IMR-90 (cell line): ENCODE measurements at regions not wholly inside any gene's neighbourhood (a gene's known extent, or its start where the extent isn't known, plus 50 kb on each side); places are given as distances from the start of the nearest gene placed in this dataset.

Experiments used
- ATAC-seq: fragments of 200-7000 bp; cut with Tn5 transposase; 2 replicates; pipeline ENCODE4 v1.9.1; 2020; ENCODE audit warnings: low read depth, mild to moderate bottlenecking, moderate library complexity
- BruUV-seq: library from RNA; stranded (reverse); fragments of 400-500 nt; replicated peaks from 2 replicates; lab custom pipeline; 2021; lab: Mats Ljungman, UMichigan
- CTCF ChIA-PET: fragments of 300-600 bp; formaldehyde crosslinking; extraction: SDS; loops from one replicate; lab custom pipeline; 2021; ENCODE audit warnings: antibody characterized with exemption; lab: Yijun Ruan, JAX
- POLR2A ChIA-PET: fragments of 300-600 bp; sonication (Branson Sonifier 250); formaldehyde crosslinking; loops from one replicate; lab custom pipeline; 2022; ENCODE audit warnings: antibody characterized with exemption; ENCODE audit not compliant: unreplicated experiment; lab: Charles Lee
- DNase-seq: peaks from one replicate; pipeline ENCODE4 v3.0.0; 2013
- H2AFZ ChIP-seq: replicated peaks from 2 replicates; pipeline ENCODE3; 2013; ENCODE audit warnings: low read length, mild to moderate bottlenecking; ENCODE audit not compliant: poor library complexity
- H2AK5ac ChIP-seq: 2 replicates; pipeline ENCODE4 v1.6.1; 2013; ENCODE audit warnings: low read depth, low read length, inconsistent platforms
- H2AK9ac ChIP-seq: replicated peaks from 2 replicates; pipeline ENCODE3; 2013; ENCODE audit warnings: mild to moderate bottlenecking, low read depth, low read length, moderate library complexity; ENCODE audit not compliant: poor library complexity
- H2BK120ac ChIP-seq: 2 replicates; pipeline ENCODE4 v1.6.1; 2013; ENCODE audit warnings: low read depth, low read length, inconsistent platforms
- H2BK15ac ChIP-seq: 3 replicates; pipeline ENCODE4 v1.6.1; 2013; ENCODE audit warnings: low read depth, low read length, inconsistent platforms
- H2BK20ac ChIP-seq: 2 replicates; pipeline ENCODE4 v1.6.1; 2013; ENCODE audit warnings: low read depth, mild to moderate bottlenecking, inconsistent platforms, low read length, moderate library complexity
- H2BK5ac ChIP-seq: 2 replicates; pipeline ENCODE4 v1.6.1; 2013; ENCODE audit warnings: mild to moderate bottlenecking, low read depth, low read length, inconsistent platforms; ENCODE audit not compliant: poor library complexity, severe bottlenecking
- H3K14ac ChIP-seq: replicated peaks from 2 replicates; pipeline ENCODE4 v1.6.1; 2013; ENCODE audit warnings: low read depth, low read length, inconsistent platforms
- H3K18ac ChIP-seq: 2 replicates; pipeline ENCODE4 v1.6.1; 2013; ENCODE audit warnings: low read depth, low read length, control low read depth
- H3K23ac ChIP-seq: 2 replicates; pipeline ENCODE4 v1.6.1; 2013; ENCODE audit warnings: low read depth, low read length, inconsistent platforms
- H3K27ac ChIP-seq: 2 replicates; pipeline ENCODE4 v1.5.1; 2013; ENCODE audit warnings: mild to moderate bottlenecking, control low read depth, low read length; ENCODE audit not compliant: insufficient read depth
- H3K27me3 ChIP-seq: 2 replicates; pipeline ENCODE4 v1.6.1; 2013; ENCODE audit warnings: low read length; ENCODE audit not compliant: control insufficient read depth, insufficient read depth
- H3K36me3 ChIP-seq: 2 replicates; pipeline ENCODE4 v1.6.1; 2013; ENCODE audit warnings: low read length, mixed read lengths; ENCODE audit not compliant: control insufficient read depth, insufficient read depth
- H3K4ac ChIP-seq: 2 replicates; pipeline ENCODE4 v1.6.1; 2013; ENCODE audit warnings: low read depth, low read length, inconsistent platforms
- H3K4me1 ChIP-seq: 2 replicates; pipeline ENCODE4 v1.6.1; 2013; ENCODE audit warnings: low read length, mixed read lengths; ENCODE audit not compliant: control insufficient read depth, insufficient read depth
- H3K4me2 ChIP-seq: 2 replicates; pipeline ENCODE4 v1.6.1; 2013; ENCODE audit warnings: low read depth, mild to moderate bottlenecking, control low read depth, low read length, moderate library complexity
- H3K4me3 ChIP-seq: 2 replicates; pipeline ENCODE4 v1.5.1; 2013; ENCODE audit warnings: low read depth, mild to moderate bottlenecking, control low read depth, low read length, moderate library complexity; ENCODE audit not compliant: insufficient read depth
- H3K56ac ChIP-seq: 2 replicates; pipeline ENCODE4 v1.6.1; 2013; ENCODE audit warnings: low read length, inconsistent platforms; ENCODE audit not compliant: insufficient read depth; ENCODE audit errors: extremely low read depth
- H3K79me1 ChIP-seq, 2 experiments: 2 replicates each; pipeline ENCODE4 v1.6.1; 2013; ENCODE audit warnings: low read length in 2 of 2, inconsistent platforms in 1 of 2, low read depth in 1 of 2
- H3K9ac ChIP-seq: 2 replicates; pipeline ENCODE4 v1.6.1; 2013; ENCODE audit warnings: low read depth, low read length, control low read depth
- H3K9me1 ChIP-seq: 2 replicates; pipeline ENCODE4 v1.6.1; 2013; ENCODE audit warnings: low read length, inconsistent platforms; ENCODE audit not compliant: insufficient read depth
- H3K9me3 ChIP-seq: 2 replicates; pipeline ENCODE4 v1.6.1; 2013; ENCODE audit warnings: low read length; ENCODE audit not compliant: control insufficient read depth, insufficient read depth
- H4K20me1 ChIP-seq: 2 replicates; pipeline ENCODE4 v1.6.1; 2013; ENCODE audit warnings: low read length, inconsistent platforms; ENCODE audit not compliant: insufficient read depth
- H4K5ac ChIP-seq: 2 replicates; pipeline ENCODE4 v1.6.1; 2013; ENCODE audit warnings: mild to moderate bottlenecking, low read depth, low read length, control low read depth
- H4K8ac ChIP-seq, 2 experiments: 2 replicates each; pipeline ENCODE4 v1.6.1; 2013; ENCODE audit warnings: low read depth in 2 of 2, low read length in 2 of 2, control low read depth in 1 of 2, inconsistent platforms in 1 of 2
- H4K91ac ChIP-seq: 2 replicates; pipeline ENCODE4 v1.6.1; 2013; ENCODE audit warnings: low read depth, low read length, inconsistent platforms; ENCODE audit not compliant: insufficient read depth
- BHLHE40 ChIP-seq: fragments of 150-350 bp; IDR thresholded peaks from 2 replicates; pipeline ENCODE4 v1.6.1; 2016; ENCODE audit warnings: mild to moderate bottlenecking, low read depth, low read length
- CHD1 ChIP-seq: IDR thresholded peaks from 2 replicates; pipeline ENCODE4 v1.6.1; 2012; ENCODE audit warnings: low read depth, low read length, improper control_type of control experiment
- CTCF ChIP-seq: conservative IDR thresholded peaks from 2 replicates; pipeline ENCODE4 v1.5.1; 2012; ENCODE audit warnings: mild to moderate bottlenecking, low read depth, low read length, improper control_type of control experiment
- ELK1 ChIP-seq: fragments of 150-350 bp; IDR thresholded peaks from 2 replicates; pipeline ENCODE4 v1.6.1; 2016; ENCODE audit warnings: low read depth, mild to moderate bottlenecking, low read length, moderate library complexity, borderline replicate concordance
- FOS ChIP-seq: fragments of 150-350 bp; IDR thresholded peaks from 2 replicates; pipeline ENCODE4 v1.6.1; 2016; ENCODE audit warnings: low read depth, low read length
- MAFK ChIP-seq: IDR thresholded peaks from 2 replicates; pipeline ENCODE4 v1.6.1; 2012; ENCODE audit warnings: low read depth, low read length, improper control_type of control experiment
- MAZ ChIP-seq: IDR thresholded peaks from 2 replicates; pipeline ENCODE4 v1.6.1; 2012; ENCODE audit warnings: low read depth, mild to moderate bottlenecking, low read length, improper control_type of control experiment, moderate library complexity, borderline replicate concordance
- NFE2L2 ChIP-seq: fragments of 150-350 bp; IDR thresholded peaks from 2 replicates; pipeline ENCODE4 v1.6.1; 2016; ENCODE audit warnings: low read depth, mild to moderate bottlenecking, low read length
- RAD21 ChIP-seq: IDR thresholded peaks from 2 replicates; pipeline ENCODE4 v1.6.1; 2012; ENCODE audit warnings: low read length, improper control_type of control experiment
- RCOR1 ChIP-seq: IDR thresholded peaks from 2 replicates; pipeline ENCODE4 v1.6.1; 2012; ENCODE audit warnings: mild to moderate bottlenecking, low read length, improper control_type of control experiment; ENCODE audit not compliant: insufficient replicate concordance
- SMC3 ChIP-seq: fragments of 150-350 bp; IDR thresholded peaks from 2 replicates; pipeline ENCODE4 v1.6.1; 2016; ENCODE audit warnings: low read depth, mild to moderate bottlenecking, antibody characterized with exemption, low read length, moderate library complexity
- USF2 ChIP-seq: fragments of 150-350 bp; IDR thresholded peaks from 2 replicates; pipeline ENCODE4 v1.6.1; 2017; ENCODE audit warnings: mild to moderate bottlenecking, antibody characterized with exemption, low read length, low read depth
- WGBS, 2 experiments: methylation state at CpG; one replicate each; pipeline versions ENCODE4 v1.1.5 to v1.1.7; 2013; ENCODE audit warnings: missing lambda C conversion rate in 2 of 2; ENCODE audit not compliant: insufficient read length in 1 of 2; ENCODE audit errors: extremely low coverage in 2 of 2; 5-methylcytosine and 5-hydroxymethylcytosine counted together
- dilution Hi-C: fragments of 300-500 bp; cut with HindIII; formaldehyde crosslinking; loops from one replicate; pipeline ENCODE4 v1.14.3; 2018; ENCODE audit warnings: low sequenced_read_pairs; ENCODE audit not compliant: unreplicated experiment
- in situ Hi-C: fragments of 300-500 bp; cut with MboI; formaldehyde crosslinking; loops from 3 replicates; pipeline ENCODE4 v1.14.3; 2019; ENCODE audit warnings: low sequenced_read_pairs, inconsistent platforms, mixed read lengths
- intact Hi-C: fragments of 100-400 bp; cut with micrococcal nuclease; formaldehyde crosslinking; loops from 2 replicates; pipeline ENCODE4 v1.10.0; 2022

- TF ChIP-seq RAD21: no peak
Measured at GRCh38 chr6:33950891-33951889, 147.4 kb upstream of the MLN start (continued).

GRCh38 chr6:33950472-33950881 is 146.7 kb upstream of the MLN start:
- no peaks in the 10 kb centered on the region for H4K20me1 ChIP-seq
- H2BK15ac ChIP-seq: no peak overlapping the region
- H3K79me1 ChIP-seq: no peaks in the 10 kb centered on the region
- no peak overlapping the region for H2BK20ac ChIP-seq
- no peak overlapping the region for H3K4ac ChIP-seq
- H3K9me1 ChIP-seq: no peaks in the 10 kb centered on the region
- no peaks in the 10 kb centered on the region for H3K4me1 ChIP-seq
- no peak overlapping the region for H3K18ac ChIP-seq
- no peak overlapping the region for H2BK120ac ChIP-seq
- no peak overlapping the region for H3K23ac ChIP-seq
- no peak overlapping the region for H3K27ac ChIP-seq
- DNase-seq (no peak), ATAC-seq (no peak)
- H4K5ac ChIP-seq: no peak overlapping the region
- no peak overlapping the region for H3K14ac ChIP-seq
- intact Hi-C loops: no loop called here
- peaks cover 62% of the 10 kb centered on the region for H3K27me3 ChIP-seq
- CTCF ChIA-PET: no interaction called here
- dilution Hi-C loops: no loop called here
- no peak overlapping the region for H3K4me3 ChIP-seq
- H4K91ac ChIP-seq: no peak overlapping the region
- H3K36me3 ChIP-seq: no peaks in the 10 kb centered on the region
- H2BK5ac ChIP-seq: no peak overlapping the region
- H3K56ac ChIP-seq: no peak overlapping the region
- POLR2A ChIA-PET: no interaction called here
- BruUV-seq: no TSS peak
- no peak overlapping the region for H2AK5ac ChIP-seq
- H4K8ac ChIP-seq: no peak overlapping the region
- in situ Hi-C loops: no loop called here
- H3K9me3 ChIP-seq: no peaks in the 10 kb centered on the region
- H2AK9ac ChIP-seq: no peak overlapping the region
- WGBS, 2 experiments: no CpG with 5 or more reads among the region's 2 CpGs
- no peak overlapping the region for H3K4me2 ChIP-seq
- no peak overlapping the region for H3K9ac ChIP-seq
- no peak overlapping the region for H2AFZ ChIP-seq
- no peak for TF ChIP-seq RAD21
- TF ChIP-seq MAFK: no peak
- TF ChIP-seq MAZ: no peak
- TF ChIP-seq CHD1: no peak
- TF ChIP-seq SMC3: no peak
- TF ChIP-seq ELK1: no peak
- no peak for TF ChIP-seq USF2
- no peak for TF ChIP-seq NFE2L2
- no peak for TF ChIP-seq BHLHE40
- no peak for TF ChIP-seq CTCF
- no peak for TF ChIP-seq FOS
- TF ChIP-seq RCOR1: no peak
